Mucosa of gallbladder (tissue), 1 donor: ENCODE measurements at regions not wholly inside any gene's neighbourhood (a gene's known extent, or its start where the extent isn't known, plus 50 kb on each side); places are given as distances from the start of the nearest gene placed in this dataset.

Source experiments
- DNase-seq: peaks from one replicate; pipeline ENCODE4 v3.0.0-alpha.2; 2020; ENCODE audit warnings: low spot score
- donor health status: DM: no; HTN: no; CAD: no.

GRCh38 chr1:177341773-177342172 lies 171.0 kb downstream of the BRINP2 start:
- DNase-seq = no peak

GRCh38 chr1:177340601-177341067 lies 169.9 kb downstream of the BRINP2 start:
- DNase-seq = no peak

- DNase-seq = no peak
Observed at GRCh38 chr1:177338376-177338775, 167.6 kb downstream of the BRINP2 start.

GRCh38 chr1:177334903-177335302 lies 164.1 kb downstream of the BRINP2 start:
- no peak for DNase-seq

GRCh38 chr1:177333936-177334595 lies 163.3 kb downstream of the BRINP2 start:
- DNase-seq = no peak
